Superior temporal gyrus (tissue), 1 donor: ENCODE measurements at regions not wholly inside any gene's neighbourhood (a gene's known extent, or its start where the extent isn't known, plus 50 kb on each side); places are given as distances from the start of the nearest gene placed in this dataset.

Source experiments
- DNase-seq: peaks from one replicate; pipeline ENCODE4 v3.0.0-alpha.2; 2016; ENCODE audit errors: extremely low spot score

GRCh38 chr1:201610858-201611257 lies 71.9 kb downstream of the NAV1 start:
- no peak for DNase-seq

GRCh38 chr1:201612645-201613044 lies 73.7 kb downstream of the NAV1 start:
- no peak for DNase-seq

DNA sequence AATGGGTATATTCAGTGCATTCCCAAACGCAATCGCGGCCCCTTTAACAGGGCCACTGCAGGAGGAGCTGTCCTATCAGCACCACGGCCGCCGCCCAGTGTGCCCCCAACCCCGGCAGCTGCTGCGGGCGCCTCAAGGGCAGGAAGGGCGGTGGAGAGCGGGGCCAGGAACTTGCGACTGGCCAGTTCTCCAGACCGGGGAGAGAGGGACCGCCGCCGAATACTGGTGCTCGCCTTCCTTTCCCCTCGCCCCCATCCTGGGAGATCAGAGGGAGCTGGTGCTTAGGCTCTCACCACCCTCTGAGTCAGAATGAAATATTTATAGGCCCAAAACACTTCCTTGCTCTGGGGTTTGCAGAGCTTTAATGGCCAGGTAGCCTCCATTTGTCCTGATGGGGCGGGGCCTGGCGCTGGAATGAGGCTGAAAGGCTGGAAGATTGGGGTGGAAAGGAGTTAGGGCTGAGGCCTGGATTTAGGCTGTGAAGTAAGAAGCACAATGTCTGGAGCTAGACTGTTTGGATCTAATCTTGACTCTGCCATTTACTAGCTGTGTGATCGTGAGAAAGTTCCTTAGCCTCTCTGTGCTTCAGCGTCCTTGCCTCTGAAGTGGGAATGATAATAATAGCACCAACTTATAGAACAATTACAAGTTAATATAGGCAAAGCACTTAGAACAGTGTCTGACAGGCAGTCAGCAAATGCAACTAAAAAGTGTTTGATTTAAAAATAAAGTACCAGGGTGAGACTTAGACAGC lies 75.5 kb downstream of the NAV1 start:
- no peak for DNase-seq

DNA sequence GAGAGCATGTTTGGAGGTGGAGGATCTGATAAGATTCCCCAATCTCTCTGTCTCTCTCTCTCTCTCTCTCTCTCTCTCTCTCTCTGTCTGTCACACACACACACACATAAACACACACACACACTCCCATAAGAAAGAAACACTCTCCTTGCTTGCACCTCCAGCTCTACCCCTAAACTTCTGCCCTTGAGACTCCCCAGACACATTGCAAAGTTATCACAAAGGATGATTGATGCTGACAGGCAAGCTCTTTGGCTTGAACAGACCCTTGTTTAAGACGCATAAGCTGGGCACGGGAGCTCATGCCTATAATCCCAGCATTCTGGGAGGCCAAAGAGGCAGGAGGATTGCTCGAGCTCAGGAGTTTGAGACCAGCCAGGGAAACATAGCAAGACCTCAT lies 78.2 kb downstream of the NAV1 start:
- DNase-seq = no peak

DNA sequence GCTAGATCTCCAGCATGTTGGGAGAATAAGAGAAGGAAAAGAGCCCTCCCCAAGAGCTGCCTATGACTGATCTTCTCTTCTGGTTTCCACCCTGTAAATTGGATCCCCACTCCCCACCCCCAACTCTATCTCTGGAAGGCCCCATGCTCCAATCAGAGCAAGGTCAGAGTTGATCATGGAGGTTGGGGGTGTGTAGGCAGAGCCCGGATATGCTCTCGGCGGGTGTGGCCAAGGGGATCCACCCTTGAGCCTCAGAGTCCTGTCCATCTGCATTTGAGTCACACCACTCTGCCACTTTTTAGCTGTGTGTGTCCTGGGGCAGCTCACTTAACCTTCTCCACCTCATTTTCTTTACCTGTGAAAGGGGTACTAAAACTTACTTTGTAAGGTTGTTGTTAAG lies 79.5 kb downstream of the NAV1 start:
- DNase-seq = no peak

DNA sequence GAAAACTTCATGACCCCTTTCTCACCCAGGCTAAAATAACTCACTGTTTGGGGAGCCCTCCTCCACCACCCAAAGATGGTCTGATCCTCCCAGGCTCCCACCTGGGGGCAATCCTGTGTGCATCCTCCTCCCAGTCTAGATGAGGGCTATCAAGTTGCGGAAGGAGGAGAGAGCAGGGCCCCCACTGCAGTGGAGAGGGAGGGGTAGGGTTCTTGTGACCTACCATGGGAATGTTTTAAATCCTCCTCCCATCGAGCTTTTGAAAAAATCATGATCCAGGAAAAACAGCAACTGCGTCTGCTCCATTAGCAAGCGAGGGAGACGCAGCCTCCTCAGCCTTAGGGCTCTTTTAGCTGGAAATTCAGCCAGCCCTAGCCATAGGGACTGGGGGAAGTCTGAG lies 80.0 kb downstream of the NAV1 start:
- no peak for DNase-seq

- DNase-seq = no peak
These were observed 80.6 kb downstream of the NAV1 start for GRCh38 chr1:201619513-201619912.

GRCh38 chr1:201622353-201622752 lies 83.4 kb downstream of the NAV1 start:
- DNase-seq = no peak

DNA sequence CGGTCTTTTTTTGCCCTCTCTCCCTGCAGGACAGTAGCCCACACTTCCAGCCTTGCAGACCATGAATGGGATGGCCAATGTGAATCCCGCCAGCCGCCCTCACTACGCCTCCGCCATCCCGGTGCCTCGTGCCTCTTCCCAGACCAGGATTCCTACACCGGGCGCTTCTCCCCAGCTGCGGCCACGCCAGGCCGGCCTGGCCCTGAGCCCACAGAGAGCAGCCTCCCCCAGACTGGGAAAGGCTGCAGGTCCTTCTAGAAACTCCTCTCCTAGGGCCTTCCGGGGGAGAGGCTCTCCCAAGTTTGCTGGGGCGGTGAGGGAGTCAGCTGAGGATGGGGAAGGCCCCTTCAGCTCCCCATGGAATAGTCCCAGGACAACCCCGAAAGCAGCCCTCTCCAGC lies 83.9 kb downstream of the NAV1 start:
- no peak for DNase-seq

DNA sequence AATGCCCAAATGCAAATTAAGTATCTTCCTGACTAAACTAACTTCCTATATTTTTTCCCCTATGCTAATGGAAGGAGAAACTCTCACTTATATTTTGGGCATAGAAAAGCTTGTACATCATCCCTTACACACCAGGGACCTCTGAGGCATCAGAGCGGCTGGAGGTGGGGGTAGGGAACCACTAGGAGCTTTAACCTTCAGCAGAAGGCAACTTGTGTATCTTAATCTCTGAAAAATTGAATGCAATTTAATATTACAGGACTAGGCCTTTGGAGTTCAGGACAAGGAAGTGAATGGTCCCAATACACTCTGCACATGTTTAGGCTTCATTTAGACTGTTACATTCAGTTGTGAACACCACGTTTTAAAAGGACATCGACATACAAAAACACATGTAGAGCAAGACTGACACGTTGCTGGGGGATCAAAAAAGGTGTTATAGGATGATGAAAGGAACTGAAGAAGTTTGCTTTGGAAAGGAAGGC lies 85.9 kb downstream of the NAV1 start:
- no peak for DNase-seq

- no peak for DNase-seq
These were observed 86.4 kb downstream of the NAV1 start for GRCh38 chr1:201625226-201625761.

GRCh38 chr1:201625851-201626251 lies 86.9 kb downstream of the NAV1 start:
- DNase-seq = no peak

DNA sequence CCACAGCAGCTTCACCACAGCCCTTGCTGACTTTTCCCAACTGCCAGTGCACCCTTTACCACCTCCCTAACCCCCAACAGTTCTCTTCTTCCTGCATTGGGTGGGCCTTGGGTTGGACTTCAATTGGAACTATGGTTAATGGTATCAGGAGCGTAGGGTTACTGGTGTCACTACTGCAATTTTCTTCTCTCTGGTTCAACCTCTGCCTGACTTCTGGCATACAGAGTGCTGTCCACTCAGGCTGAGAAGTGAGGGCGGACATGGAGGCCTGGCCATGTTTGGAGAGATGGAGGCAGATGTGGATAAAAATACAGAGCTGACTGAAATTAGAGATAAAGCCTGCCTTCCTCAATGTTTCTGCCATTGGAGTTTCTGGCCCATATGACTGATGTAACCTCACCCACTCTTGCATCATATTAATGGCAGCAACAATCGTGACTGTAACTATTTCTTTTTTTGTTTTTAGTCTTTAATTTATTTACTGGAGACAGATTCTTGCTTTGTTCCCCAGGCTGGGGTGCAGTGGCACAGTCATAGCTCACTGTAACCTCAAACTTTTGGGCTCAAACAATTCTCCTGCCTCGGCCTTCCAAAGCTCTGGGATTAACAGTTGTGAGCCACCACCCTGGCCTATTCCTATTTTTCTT lies 87.8 kb downstream of the NAV1 start:
- no peak for DNase-seq

DNA sequence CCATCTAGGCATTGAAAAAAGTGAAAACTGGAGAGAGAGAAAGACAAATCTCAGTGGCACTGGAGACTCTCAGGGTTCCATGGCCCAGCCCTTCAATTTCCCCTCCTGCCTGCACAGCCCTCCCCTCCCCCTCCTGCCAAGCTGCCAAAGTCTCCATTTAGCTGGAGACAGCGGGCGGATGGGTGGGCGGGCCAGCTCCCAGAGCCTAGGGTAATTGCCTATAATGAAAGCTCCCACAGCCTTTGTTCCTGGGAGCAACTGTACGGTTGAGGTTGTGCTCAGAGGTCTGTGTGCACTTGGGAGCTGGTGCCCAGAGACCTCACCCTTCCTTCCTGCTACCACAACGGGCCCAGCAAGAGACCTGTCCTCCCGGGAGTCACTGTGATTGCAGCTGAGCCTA lies 89.6 kb downstream of the NAV1 start:
- no peak for DNase-seq

DNA sequence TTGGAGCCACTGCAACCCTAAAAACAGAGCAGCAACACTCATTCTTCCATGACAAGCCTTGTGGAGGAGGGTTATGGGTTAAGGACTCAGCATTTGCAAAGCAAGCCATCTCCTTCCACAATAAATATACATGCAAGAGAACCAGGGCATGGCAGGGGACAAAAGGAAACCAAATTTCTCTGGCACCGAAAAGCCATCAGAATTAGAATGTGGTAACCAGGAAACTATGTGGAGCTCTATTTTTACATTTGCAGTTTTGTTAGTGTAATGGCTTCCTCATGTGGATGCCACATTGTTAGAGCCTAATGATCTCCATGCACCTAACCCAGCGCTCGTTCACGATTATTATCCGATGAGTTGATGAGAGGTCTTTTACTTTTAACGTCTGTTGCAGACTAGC lies 91.7 kb downstream of the NAV1 start:
- peak; percentile 29 for DNase-seq

- peak; percentile 48 for DNase-seq
These were observed 92.1 kb downstream of the NAV1 start for GRCh38 chr1:201631037-201631436.

DNA sequence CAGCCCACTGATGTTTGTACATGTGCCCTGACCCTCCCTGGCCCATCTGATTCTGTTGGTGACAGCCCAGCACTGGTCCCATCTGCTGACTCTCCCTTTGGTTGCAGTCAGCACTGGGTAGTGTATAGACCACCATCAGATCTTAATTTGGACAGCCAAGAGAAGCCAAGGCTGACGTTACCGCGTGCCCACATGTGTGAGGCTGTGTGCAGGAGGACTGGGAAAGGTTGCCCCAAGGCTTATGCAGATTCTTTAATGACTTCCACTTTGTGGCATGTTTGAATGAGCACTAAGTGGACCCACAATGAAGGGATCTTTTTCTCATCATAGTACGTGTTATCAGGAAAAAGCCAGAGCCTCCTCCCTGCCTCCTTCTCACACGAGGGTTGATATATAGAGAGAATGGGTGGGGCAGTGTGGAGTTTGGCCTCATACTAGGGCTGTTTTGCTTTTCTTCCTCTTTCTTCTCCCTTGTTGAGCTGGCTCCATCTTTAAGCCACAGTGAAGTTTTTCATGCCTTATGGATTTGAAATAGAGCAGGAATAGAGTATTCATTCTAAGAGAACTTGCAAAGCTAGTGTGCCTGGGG lies 93.5 kb downstream of the NAV1 start:
- DNase-seq = no peak

- DNase-seq = no peak
These were observed 94.4 kb downstream of the NAV1 start for GRCh38 chr1:201633297-201633696.

- DNase-seq = no peak
These were observed 94.9 kb downstream of the NAV1 start for GRCh38 chr1:201633811-201634210.

- DNase-seq = no peak
These were observed 95.3 kb downstream of the NAV1 start for GRCh38 chr1:201634261-201634660.

DNA sequence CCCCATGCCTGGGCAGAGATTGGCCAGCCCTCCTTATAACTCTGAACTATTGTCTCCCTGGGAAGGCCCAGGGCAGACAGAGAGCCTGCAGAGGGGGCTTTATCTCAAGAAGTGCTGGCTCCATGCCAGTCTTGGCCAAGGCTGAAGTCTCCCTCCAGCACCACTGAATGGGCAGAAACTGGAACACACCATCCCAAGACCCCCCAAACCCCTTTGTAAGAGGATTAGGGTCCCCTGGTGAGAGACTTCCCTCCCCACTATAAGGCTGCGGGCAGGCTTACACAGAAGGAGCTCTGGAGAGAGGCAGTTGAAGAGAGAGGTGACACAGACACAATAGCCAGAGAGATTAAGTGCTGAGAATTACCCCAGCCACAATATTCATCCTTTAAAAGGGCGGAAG lies 97.2 kb downstream of the NAV1 start:
- DNase-seq = no peak

DNA sequence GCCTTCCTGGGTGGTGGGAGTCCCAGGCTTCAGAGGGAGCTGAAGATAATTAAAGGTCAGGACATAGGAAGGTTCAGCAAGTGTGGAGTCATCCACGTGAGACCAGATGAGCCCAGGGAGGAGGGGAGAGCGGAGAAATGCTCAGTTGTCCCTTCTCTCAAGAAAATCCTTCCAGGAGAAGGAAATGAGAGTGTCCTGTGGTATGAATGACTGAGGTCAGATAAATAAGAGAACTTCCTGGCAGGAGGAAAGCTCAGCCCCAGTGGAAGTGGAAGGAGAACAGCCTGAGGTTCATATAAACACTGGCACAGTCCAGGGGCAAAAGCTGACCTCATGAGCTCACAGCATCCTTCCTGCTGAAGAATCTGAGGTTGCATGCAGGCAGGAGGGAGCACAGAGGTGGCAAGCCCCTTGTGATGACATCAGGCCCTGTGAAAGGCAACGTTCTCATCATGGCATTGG lies 97.6 kb downstream of the NAV1 start:
- no peak for DNase-seq
